Stimulated activated CD8-positive, alpha-beta memory T cell treated with anti-CD3 and anti-CD28 coated beads, Interleukin-7, amount 100 ng/mL, for 1 hour (primary cell): ENCODE measurements at regions not wholly inside any gene's neighbourhood (a gene's known extent, or its start where the extent isn't known, plus 50 kb on each side); places are given as distances from the start of the nearest gene placed in this dataset.
"Not testable (repeated sequence)": the region's sequence is repeated elsewhere in the genome, so short reads cannot be mapped to it uniquely, and the experiment has no call there.

Source experiments
- DNase-seq, 2 donors: peaks; one replicate each; pipeline ENCODE4 v3.0.0-alpha.2; 2020; ENCODE audit warnings: low read depth in 2 of 2

- DNase-seq = not testable (repeated sequence)
Observed at GRCh38 chr9:85880507-85880906, 60.4 kb upstream of the NAA35 start.

- no peak for DNase-seq
Observed at GRCh38 chr9:85884256-85884655, 56.7 kb upstream of the NAA35 start.

- no peak for DNase-seq
Observed at GRCh38 chr9:85890962-85891361, 50.0 kb upstream of the NAA35 start.
